ENCODE measurements at regions not wholly inside any gene's neighbourhood (a gene's known extent, or its start where the extent isn't known, plus 50 kb on each side); places are given as distances from the start of the nearest gene placed in this dataset.

GRCh38 chr18:28606686-28607085, 429.8 kb upstream of the CDH2 start:
- TF ChIP-seq CTCF (conservative IDR thresholded peaks at IDR 0.05) (no peak), ZFX (IDR thresholded peaks at IDR 0.05) (no peak)
